DOHH2 (cell line): ENCODE measurements at regions not wholly inside any gene's neighbourhood (a gene's known extent, or its start where the extent isn't known, plus 50 kb on each side); places are given as distances from the start of the nearest gene placed in this dataset.

ENCODE experiments used
- EZH2phosphoT487 ChIP-seq: fragments of 200-600 bp; sonication (generic); IDR thresholded peaks from 2 replicates; pipeline ENCODE4 v1.6.1; 2017; ENCODE audit warnings: borderline replicate concordance, mild to moderate bottlenecking, antibody characterized with exemption, low read length, moderate library complexity, mixed read lengths
- TF ChIP-seq, protein P1 (sequence below): fragments of 200-600 bp; sonication (generic); IDR thresholded peaks from one replicate; pipeline ENCODE4 v1.5.1; 2014; ENCODE audit warnings: antibody characterized with exemption, mild to moderate bottlenecking, low read depth, low read length; ENCODE audit not compliant: poor library complexity, severe bottlenecking

DNA sequence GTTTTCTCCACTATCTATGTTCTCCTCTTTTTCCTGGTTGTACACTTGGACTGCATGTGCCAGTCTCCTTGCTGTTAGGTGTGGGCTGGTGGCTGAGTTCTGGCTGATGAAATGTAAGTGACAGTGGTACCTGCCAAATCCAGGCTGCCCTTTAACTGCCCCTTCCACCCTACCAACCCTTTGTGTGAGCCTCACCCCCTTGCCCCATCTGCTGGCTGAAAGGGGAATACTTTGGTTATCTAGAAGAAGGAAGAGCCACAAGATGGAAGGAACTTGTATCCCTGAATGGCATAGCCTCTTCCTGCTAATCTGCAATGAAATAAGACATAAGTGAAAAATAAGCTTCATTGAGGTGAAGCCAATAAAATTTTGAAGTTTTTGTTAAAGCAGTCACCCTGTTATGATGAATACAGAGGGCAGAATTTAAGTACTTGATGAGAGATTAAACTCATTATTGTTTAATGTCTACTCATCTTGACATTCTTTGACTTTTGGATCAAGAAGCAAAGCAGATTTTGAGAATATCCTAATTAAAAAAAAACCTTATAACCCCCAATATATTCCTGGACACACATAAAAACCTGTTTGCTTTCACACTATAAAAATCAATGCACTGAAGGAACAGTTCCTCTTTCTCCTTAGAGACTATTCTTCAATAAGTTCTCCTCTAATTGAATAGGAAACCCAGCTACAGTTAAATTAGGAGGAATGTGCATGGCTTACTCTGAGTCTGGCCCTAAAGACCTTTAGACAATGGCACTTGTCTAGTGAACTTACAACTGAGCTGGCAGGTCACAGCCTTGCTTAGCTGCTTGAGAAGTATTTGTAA is 262.6 kb upstream of the BTG1 start:
- TF ChIP-seq, protein P1, sequence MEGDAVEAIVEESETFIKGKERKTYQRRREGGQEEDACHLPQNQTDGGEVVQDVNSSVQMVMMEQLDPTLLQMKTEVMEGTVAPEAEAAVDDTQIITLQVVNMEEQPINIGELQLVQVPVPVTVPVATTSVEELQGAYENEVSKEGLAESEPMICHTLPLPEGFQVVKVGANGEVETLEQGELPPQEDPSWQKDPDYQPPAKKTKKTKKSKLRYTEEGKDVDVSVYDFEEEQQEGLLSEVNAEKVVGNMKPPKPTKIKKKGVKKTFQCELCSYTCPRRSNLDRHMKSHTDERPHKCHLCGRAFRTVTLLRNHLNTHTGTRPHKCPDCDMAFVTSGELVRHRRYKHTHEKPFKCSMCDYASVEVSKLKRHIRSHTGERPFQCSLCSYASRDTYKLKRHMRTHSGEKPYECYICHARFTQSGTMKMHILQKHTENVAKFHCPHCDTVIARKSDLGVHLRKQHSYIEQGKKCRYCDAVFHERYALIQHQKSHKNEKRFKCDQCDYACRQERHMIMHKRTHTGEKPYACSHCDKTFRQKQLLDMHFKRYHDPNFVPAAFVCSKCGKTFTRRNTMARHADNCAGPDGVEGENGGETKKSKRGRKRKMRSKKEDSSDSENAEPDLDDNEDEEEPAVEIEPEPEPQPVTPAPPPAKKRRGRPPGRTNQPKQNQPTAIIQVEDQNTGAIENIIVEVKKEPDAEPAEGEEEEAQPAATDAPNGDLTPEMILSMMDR: peak; percentile 89
- TF ChIP-seq EZH2phosphoT487: no peak
